Stomach (tissue), 8 donors: ENCODE measurements at regions not wholly inside any gene's neighbourhood (a gene's known extent, or its start where the extent isn't known, plus 50 kb on each side); places are given as distances from the start of the nearest gene placed in this dataset.

Experiments used
- DNase-seq, 2 donors: peaks; one replicate each; pipeline versions ENCODE4 v3.0.0 to v3.0.0-alpha.2; 2013 to 2019
- H3K27ac ChIP-seq, 5 donors: fragments of 200-600 bp in 4 of 5; sonication (generic) in 4 of 5; one replicate each; pipeline ENCODE4 v1.5.1; 2013 to 2019; ENCODE audit warnings: mild to moderate bottlenecking in 1 of 5, moderate library complexity in 1 of 5
- H3K27me3 ChIP-seq, 3 donors: fragments of 200-600 bp; sonication (generic); one replicate each; pipeline ENCODE4 v1.5.1; 2017 to 2019; ENCODE audit warnings: mixed run types in 1 of 3
- H3K36me3 ChIP-seq, 4 donors: fragments of 200-600 bp; sonication (generic); 1 replicate in 3 of 4; 2 replicates in 1 of 4; pipeline ENCODE4 v1.5.1; 2016 to 2019
- H3K4me1 ChIP-seq, 4 donors: fragments of 200-600 bp; sonication (generic); one replicate each; pipeline ENCODE4 v1.5.1; 2016 to 2019
- H3K4me3 ChIP-seq, 4 donors: fragments of 200-600 bp; sonication (generic) in 3 of 4; one replicate each; pipeline ENCODE4 v1.5.1; 2016 to 2019; ENCODE audit warnings: mild to moderate bottlenecking in 1 of 4
- H3K9me3 ChIP-seq, 4 donors: fragments of 200-600 bp; sonication (generic); one replicate each; pipeline ENCODE4 v1.5.1; 2016 to 2019
- EP300 ChIP-seq: sonication (generic); formaldehyde crosslinking; IDR thresholded peaks from one replicate; pipeline ENCODE4 v1.6.1; 2017; ENCODE audit warnings: antibody characterized with exemption
- POLR2A ChIP-seq, 4 donors: fragments of 450-650 bp; IDR thresholded peaks; one replicate each; pipeline ENCODE4 v1.6.1; 2016; ENCODE audit warnings: antibody characterized with exemption in 4 of 4, control low read depth in 2 of 4, mild to moderate bottlenecking in 1 of 4, moderate library complexity in 1 of 4
- POLR2AphosphoS5 ChIP-seq, 3 donors: sonication (generic); formaldehyde crosslinking; IDR thresholded peaks; one replicate each; pipeline ENCODE4 v1.6.1; 2016; ENCODE audit warnings: antibody characterized with exemption in 3 of 3
- WGBS, 5 donors: extraction: QIAGEN DNeasy Blood & Tissue Kit in 3 of 5; methylation state at CpG; one replicate each; pipeline versions ENCODE4 v1.1.5 to v1.1.7; 2013 to 2018; 5-methylcytosine and 5-hydroxymethylcytosine counted together
- intact Hi-C: fragments of 100-400 bp; cut with DNase I; formaldehyde crosslinking; loops from one replicate; pipeline ENCODE4 v1.15.1; 2023; ENCODE audit warnings: low total_unique reads
- TF ChIP-seq, protein P1 (sequence below), 7 experiments: fragments of 450-650 bp in 4 of 7; fragments of 200-600 bp in 3 of 7; sonication (generic) in 3 of 7; IDR thresholded peaks; one replicate each; pipeline ENCODE4 v1.5.1; 2016 to 2019; ENCODE audit warnings: antibody characterized with exemption in 7 of 7, control low read depth in 2 of 7, mild to moderate bottlenecking in 1 of 7
- donor health status: healthy with polysubstance abuse.
- donor health status: Bipolar disorder and iron deficiency.
- donor health status: healthy.

DNA sequence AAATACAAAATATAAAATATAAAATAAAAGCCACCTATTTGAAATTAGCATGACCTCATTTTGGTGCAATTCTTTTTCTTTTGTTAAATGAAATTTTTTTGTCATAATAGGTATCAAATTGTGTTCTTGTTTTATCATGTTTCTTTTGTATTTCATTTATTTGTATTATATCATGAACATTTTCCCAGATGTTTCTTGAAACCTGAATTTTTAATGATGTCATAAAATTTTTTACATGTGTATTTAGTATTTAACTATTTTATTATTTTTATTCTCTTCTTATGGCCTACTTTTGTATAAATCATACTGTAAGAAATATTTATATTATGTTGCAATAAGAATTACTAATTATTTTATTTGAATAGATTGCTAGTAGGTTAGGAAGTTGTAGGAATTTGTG lies 361.7 kb downstream of the TMEM161B start:
- intact Hi-C loops, result no loop called here
- H3K27me3 ChIP-seq, result no peaks in the 10 kb centered on the region
- no peaks in the 10 kb centered on the region for H3K9me3 ChIP-seq
- no peak overlapping the region for H3K27ac ChIP-seq
- H3K4me3 ChIP-seq, result no peak overlapping the region
- no peak for DNase-seq
- H3K36me3 ChIP-seq, result no peaks in the 10 kb centered on the region
- TF ChIP-seq POLR2AphosphoS5 (IDR thresholded peaks at IDR 0.05), result no peak
- no peak for TF ChIP-seq POLR2A (IDR thresholded peaks at IDR 0.05)
- no peak for TF ChIP-seq EP300
- TF ChIP-seq, protein P1, sequence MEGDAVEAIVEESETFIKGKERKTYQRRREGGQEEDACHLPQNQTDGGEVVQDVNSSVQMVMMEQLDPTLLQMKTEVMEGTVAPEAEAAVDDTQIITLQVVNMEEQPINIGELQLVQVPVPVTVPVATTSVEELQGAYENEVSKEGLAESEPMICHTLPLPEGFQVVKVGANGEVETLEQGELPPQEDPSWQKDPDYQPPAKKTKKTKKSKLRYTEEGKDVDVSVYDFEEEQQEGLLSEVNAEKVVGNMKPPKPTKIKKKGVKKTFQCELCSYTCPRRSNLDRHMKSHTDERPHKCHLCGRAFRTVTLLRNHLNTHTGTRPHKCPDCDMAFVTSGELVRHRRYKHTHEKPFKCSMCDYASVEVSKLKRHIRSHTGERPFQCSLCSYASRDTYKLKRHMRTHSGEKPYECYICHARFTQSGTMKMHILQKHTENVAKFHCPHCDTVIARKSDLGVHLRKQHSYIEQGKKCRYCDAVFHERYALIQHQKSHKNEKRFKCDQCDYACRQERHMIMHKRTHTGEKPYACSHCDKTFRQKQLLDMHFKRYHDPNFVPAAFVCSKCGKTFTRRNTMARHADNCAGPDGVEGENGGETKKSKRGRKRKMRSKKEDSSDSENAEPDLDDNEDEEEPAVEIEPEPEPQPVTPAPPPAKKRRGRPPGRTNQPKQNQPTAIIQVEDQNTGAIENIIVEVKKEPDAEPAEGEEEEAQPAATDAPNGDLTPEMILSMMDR (IDR thresholded peaks at IDR 0.05), result no peak
- no peaks in the 10 kb centered on the region for H3K4me1 ChIP-seq

DNA sequence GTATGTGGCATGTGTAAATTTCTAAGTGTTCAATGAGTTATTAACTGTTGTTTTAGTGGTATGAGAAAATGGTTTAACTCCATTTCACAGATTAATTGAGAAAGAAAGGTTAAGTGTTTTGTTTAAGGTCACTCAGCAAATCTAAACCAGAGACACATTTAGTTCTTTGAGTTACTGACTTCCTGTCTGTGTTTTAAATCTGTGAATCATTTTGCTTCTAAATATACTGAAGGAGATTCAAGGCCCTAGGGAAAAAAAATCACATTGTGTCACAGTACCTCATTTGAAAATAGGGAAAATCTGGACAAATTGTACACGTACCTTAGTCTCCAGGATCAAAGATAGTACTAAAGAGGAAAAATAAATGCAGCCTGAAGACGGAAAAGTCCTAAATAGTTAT lies 368.2 kb downstream of the TMEM161B start:
- DNase-seq, result no peak
- H3K4me1 ChIP-seq, result no peaks in the 10 kb centered on the region
- no peaks in the 10 kb centered on the region for H3K9me3 ChIP-seq
- H3K27ac ChIP-seq, result no peak overlapping the region
- intact Hi-C loops, result no loop called here
- H3K4me3 ChIP-seq, result no peak overlapping the region
- TF ChIP-seq EP300, result no peak
- TF ChIP-seq, protein P1 (IDR thresholded peaks at IDR 0.05), result no peak
- TF ChIP-seq POLR2AphosphoS5 (IDR thresholded peaks at IDR 0.05), result no peak
- no peak for TF ChIP-seq POLR2A (IDR thresholded peaks at IDR 0.05)
- no peaks in the 10 kb centered on the region for H3K36me3 ChIP-seq
- WGBS, 5 donors, result 53 to 74% (median 71%) methylated on average over 2 of the region's 2 CpGs
- no peaks in the 10 kb centered on the region for H3K27me3 ChIP-seq

DNA sequence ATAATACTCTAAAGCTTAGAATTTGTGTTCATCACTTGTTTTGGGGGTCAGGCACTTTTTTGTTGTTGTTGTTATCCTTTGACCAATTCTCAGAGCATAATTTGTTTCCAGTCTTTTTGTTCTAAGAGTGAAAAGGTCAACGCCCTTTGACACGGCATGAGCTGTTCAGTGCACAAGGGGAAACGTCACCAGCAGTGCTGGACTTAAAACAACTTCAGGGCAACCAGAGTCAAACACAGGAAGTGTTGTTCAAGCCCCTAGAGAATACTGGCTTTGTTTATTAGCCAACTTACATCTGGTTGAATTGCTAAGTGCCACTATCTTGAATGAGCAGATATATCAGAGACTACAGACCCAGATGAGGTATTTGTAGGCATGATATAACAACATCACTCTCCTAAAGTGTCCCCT lies 368.9 kb downstream of the TMEM161B start:
- Histone ChIP-seq H3K4me3 (no peak overlapping the region), H3K4me1 (no peaks in the 10 kb centered on the region), H3K36me3 (no peaks in the 10 kb centered on the region), H3K9me3 (no peaks in the 10 kb centered on the region), H3K27me3 (no peaks in the 10 kb centered on the region), H3K27ac (no peak overlapping the region)
- peak in 1 of 2 donors; percentile 51 for DNase-seq
- intact Hi-C loops, result no loop called here
- TF ChIP-seq, protein P1 (IDR thresholded peaks at IDR 0.05), result no peak
- TF ChIP-seq EP300 (no peak), POLR2AphosphoS5 (IDR thresholded peaks at IDR 0.05) (no peak), POLR2A (IDR thresholded peaks at IDR 0.05) (no peak)
- WGBS, 5 donors, result 17 to 29% (median 25%) methylated on average over 3 of the region's 3 CpGs

DNA sequence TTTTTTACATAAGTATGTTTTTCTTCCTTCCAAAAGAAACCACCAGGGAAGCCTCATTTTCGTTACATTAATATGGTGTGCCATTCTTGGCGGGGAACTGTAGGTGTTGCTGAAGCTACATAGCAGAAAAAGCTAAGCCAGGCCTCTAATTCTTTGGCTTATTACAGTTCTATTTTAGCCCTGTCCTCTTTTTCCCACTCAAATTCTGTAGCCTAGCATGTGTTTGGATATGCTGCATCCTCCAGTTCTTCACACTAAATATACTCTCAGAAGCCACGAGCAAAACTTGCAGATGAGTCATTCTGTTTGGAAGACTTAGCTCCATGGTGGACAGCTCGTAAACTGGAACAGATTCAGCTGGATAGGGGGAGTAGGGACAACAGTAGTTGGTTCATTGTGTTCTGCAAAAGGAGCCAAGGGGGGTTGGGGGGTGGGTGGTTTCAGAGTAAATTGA lies 369.4 kb downstream of the TMEM161B start:
- no peak overlapping the region for H3K4me3 ChIP-seq
- peak in 1 of 2 donors; percentile 20 for DNase-seq
- H3K36me3 ChIP-seq, result no peaks in the 10 kb centered on the region
- H3K27ac ChIP-seq, result no peak overlapping the region
- 43 to 52% (median 47%) methylated on average over 4 of the region's 4 CpGs for WGBS, 5 donors
- TF ChIP-seq EP300, result no peak
- TF ChIP-seq, protein P1 (IDR thresholded peaks at IDR 0.05), result no peak
- no peak for TF ChIP-seq POLR2A (IDR thresholded peaks at IDR 0.05)
- no peak for TF ChIP-seq POLR2AphosphoS5 (IDR thresholded peaks at IDR 0.05)
- no peaks in the 10 kb centered on the region for H3K4me1 ChIP-seq
- no peaks in the 10 kb centered on the region for H3K27me3 ChIP-seq
- intact Hi-C loops, result no loop called here
- no peaks in the 10 kb centered on the region for H3K9me3 ChIP-seq
